ENCODE measurements at regions not wholly inside any gene's neighbourhood (a gene's known extent, or its start where the extent isn't known, plus 50 kb on each side); places are given as distances from the start of the nearest gene placed in this dataset.

DNA sequence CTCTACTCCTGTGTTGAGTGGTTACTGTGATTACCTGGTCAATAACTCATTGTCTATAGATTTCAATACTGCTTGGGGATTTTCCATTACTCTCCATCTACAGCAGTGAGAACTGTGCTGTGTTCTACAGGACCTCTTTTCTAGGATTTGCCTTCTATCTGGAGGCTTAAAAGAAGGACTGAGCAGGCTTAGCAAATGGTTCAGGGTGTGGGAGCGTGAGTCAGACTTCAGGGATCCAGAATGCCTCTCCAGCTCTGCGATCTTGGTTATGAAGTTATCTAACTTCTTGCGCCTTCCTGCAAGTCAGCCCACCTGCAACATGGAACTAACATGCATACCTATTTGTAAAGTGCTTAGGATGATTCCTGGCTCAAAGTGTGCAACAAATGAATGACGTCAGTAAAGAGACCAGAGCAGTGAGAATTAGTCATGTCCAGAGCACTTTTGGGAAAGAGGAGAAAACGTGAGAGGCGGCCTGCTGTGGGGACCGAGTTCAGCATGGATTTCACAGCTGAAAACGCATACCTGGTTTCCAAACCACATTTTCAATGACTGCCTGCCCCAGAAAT is 610.1 kb upstream of the CDH4 start:
- TF ChIP-seq CHD2 (IDR thresholded peaks at IDR 0.05; ENCODE audit: low read length) (no peak), TCF12 (IDR thresholded peaks at IDR 0.05; ENCODE audit: low read depth, low read length) (no peak), SP1 (IDR thresholded peaks at IDR 0.05; ENCODE audit: low read depth, low read length) (no peak), POLR2AphosphoS5 (IDR thresholded peaks at IDR 0.05; ENCODE audit: low read depth, low read length) (no peak), CHD1 (IDR thresholded peaks at IDR 0.05; ENCODE audit: low read depth, low read length) (no peak), EP300 (IDR thresholded peaks at IDR 0.05; ENCODE audit: borderline replicate concordance in 1 of 2, low read depth in 2 of 2, low read length in 2 of 2) (no peak), JUND (IDR thresholded peaks at IDR 0.05; ENCODE audit: low read length) (no peak)
- TF ChIP-seq, protein P1, sequence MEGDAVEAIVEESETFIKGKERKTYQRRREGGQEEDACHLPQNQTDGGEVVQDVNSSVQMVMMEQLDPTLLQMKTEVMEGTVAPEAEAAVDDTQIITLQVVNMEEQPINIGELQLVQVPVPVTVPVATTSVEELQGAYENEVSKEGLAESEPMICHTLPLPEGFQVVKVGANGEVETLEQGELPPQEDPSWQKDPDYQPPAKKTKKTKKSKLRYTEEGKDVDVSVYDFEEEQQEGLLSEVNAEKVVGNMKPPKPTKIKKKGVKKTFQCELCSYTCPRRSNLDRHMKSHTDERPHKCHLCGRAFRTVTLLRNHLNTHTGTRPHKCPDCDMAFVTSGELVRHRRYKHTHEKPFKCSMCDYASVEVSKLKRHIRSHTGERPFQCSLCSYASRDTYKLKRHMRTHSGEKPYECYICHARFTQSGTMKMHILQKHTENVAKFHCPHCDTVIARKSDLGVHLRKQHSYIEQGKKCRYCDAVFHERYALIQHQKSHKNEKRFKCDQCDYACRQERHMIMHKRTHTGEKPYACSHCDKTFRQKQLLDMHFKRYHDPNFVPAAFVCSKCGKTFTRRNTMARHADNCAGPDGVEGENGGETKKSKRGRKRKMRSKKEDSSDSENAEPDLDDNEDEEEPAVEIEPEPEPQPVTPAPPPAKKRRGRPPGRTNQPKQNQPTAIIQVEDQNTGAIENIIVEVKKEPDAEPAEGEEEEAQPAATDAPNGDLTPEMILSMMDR (IDR thresholded peaks at IDR 0.05; ENCODE audit: control extremely low read depth in 1 of 3, insufficient read depth in 1 of 3, low read depth in 1 of 3, low read length in 3 of 3) = no peak
- TF ChIP-seq, protein P2, sequence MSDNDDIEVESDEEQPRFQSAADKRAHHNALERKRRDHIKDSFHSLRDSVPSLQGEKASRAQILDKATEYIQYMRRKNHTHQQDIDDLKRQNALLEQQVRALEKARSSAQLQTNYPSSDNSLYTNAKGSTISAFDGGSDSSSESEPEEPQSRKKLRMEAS (IDR thresholded peaks at IDR 0.05) = no peak

Data from H1 (cell line).